GM18868 (cell line): ENCODE measurements at regions not wholly inside any gene's neighbourhood (a gene's known extent, or its start where the extent isn't known, plus 50 kb on each side); places are given as distances from the start of the nearest gene placed in this dataset.

Experiments
- ATAC-seq: cut with Tn5 transposase; IDR thresholded peaks from one replicate; pipeline ENCODE4 v1.9.1; 2021; ENCODE audit warnings: mild to moderate bottlenecking, moderate library complexity; ENCODE audit not compliant: unreplicated experiment

DNA sequence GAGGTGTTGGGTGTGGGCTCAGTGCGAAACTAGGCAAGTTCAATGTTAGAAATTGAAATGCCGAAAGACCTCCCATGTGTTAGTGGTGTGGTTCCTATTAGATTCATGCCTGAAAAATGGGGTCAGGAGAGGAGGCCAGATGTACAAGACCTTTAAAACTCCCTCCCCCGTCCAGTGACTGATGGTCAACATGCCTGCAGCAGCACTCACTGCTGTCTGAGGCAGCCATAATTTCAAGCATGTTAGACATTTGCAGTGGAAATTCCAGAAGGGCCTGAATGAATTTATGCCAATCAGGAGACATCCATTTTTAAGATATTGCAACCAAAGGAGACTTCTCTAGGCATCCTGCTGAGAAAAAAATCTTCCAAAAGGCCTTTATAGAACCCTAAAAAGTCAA, 426.9 kb upstream of the NBEA start:
- no peak for ATAC-seq

DNA sequence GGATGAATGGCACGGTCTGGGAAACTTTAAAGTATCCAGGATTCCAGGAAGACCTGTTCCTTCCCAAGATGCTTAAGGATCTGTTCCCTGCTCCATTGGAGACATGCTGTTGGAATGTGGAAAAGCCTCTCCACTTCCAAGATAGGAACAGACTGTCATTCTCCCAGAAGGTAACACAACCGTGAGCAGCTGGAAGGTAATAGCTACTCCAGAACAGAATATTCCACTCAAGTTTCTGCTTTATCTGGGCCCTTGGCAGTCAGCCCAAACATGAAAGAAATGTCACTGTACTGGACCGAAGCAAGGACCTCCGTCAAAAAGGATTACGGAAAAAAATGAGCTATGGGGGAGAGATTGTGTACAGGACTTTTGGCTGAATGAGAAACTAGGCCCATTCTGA, 420.9 kb upstream of the NBEA start:
- ATAC-seq, result no peak

DNA sequence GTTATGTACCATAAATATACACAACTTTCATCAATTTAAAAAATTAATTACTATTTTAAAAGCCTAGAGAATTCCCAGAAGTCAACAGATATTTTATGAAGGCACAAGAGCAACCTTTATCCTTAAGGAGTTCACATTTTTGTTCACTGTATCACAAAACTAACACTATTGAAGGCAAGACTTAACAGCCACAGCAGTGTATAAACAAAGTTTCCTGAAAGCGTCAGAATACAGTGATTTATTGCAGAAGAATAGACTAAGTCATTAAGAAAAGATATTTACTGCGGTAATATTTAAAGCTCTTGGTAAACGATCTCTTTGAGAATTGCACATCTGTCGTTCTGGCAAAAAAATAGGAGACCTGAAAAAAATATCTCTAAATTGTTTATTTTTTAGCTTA, 419.3 kb upstream of the NBEA start:
- ATAC-seq, result no peak

DNA sequence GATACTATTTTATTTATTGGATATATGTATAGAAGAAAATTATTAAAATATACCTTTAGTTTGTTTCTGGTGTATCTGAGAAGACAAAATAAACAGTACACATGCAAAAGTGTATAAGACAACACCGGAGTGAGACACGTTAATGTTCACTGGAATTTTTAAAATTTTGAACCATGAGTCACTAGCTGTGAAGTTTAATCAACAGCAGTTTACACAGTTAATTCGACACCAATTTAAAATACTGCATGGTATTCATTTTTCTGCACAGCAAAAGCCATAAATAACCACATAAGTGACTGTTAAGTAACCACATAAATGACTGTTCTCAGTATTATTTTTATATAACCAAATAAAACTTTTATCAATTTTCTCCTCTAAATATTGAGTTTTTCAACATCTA, 418.7 kb upstream of the NBEA start:
- ATAC-seq, result no peak

DNA sequence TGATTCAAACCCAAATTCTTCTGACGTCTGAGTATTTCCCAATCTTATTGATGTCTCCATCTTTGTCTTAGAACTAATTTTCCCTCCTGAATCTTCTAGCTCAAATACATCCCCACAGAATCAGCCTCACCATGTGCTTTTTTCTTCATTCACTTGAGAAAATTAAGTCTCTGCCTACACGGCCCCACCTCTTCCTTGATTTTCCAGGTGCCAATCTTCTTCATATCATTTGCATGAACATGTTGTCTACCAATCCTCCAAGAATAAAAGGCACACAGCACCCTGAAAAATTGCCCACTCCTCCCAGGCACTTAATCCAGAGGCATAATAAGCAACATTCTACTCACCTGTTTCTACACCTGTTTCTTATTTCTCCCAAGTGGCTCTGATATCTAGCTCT, 408.1 kb upstream of the NBEA start:
- no peak for ATAC-seq

DNA sequence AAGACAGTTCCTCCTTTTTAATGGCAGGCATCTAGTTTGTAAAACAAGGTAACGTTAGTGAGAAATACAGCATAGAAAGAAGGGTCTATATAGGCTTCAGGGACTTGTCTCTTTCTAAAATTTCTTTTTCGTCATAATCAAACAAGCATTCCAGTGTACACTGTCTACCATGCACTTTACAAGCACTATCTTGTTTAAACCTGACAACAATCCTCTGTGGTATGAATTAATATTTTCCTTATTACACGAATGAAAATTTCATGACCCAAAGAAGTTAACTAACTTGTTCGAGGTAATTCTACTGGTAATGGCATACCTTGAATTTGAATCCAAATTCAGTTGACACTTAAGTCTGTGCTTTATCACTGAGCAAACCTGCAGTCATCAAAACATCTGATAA, 399.7 kb upstream of the NBEA start:
- ATAC-seq, result no peak

DNA sequence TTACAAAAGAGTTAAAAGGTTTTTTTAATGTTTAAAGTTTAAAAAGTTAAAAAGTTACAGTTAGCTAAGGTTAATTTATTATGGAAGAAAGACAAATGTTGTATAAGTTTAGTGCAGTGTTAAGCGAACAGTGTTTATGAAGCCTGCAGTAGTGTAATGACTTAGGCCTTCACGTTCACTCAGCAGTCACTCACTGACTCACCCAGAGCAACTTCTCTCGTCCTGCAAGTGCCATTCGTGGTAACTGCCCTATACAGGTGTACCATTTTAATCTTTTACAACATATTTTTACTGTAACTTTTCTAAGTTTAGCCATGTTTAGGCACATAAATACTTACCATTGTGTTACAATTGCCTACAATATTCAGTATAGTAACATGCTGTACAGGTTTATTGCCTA, 398.2 kb upstream of the NBEA start:
- no peak for ATAC-seq

DNA sequence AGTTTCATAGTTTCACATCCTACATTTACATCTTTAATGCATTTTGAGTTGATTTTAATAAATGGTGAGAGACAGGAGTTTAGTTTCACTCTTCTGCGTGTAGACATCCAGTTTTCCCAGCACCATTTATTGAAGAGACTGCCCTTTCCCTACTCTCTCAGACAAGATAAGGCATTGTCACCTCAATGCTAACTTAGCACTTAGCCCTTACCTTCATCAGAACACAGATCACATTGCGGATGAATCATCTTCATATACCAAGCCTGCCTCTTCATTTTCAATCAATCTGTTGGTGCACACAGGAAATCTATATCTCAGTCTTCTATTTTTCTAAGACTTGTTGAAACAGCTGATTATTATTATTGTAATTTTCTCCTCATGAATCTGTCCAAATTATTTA, 396.6 kb upstream of the NBEA start:
- no peak for ATAC-seq

DNA sequence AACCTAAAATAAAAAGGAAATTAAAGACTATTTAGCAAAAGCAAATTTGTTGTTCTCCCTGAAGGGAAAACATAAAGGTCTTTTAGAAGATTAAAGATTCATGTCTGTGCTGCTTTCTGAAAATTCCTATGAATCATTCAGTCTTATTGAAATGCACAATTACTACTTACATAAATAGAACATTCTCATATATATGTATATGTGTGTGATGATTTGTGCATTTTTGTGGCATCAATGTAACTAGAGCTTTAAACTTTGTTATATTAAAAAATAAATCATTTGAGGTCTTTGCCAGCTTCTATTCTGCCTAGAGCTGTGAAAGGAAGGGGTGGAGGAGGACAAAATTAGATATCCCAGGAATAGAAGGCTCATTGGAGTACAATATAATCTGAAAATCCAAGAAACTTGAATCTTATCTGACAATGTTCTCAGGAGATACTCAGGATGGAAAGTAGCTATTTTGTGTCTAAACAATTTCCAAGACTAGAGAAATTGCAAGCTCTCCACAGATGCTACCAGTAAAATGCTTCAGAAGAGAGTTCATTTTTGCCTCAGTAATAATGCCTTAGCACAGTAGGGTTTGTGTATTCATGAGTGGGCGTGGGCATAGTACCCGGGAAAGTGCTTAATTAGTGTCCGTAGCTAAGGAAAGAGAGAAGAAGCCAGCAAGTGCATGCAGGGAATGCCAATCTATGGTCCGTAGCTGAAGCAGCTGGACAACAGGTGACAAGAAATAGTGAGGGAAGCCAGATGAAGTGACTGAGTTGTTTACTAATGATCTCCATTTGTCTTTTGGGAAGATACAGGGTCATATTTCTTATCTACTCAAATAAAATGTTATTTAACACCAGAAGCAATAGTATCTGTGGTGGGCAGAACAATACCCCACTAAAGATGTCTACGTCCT, 395.5 kb upstream of the NBEA start:
- ATAC-seq, result no peak

DNA sequence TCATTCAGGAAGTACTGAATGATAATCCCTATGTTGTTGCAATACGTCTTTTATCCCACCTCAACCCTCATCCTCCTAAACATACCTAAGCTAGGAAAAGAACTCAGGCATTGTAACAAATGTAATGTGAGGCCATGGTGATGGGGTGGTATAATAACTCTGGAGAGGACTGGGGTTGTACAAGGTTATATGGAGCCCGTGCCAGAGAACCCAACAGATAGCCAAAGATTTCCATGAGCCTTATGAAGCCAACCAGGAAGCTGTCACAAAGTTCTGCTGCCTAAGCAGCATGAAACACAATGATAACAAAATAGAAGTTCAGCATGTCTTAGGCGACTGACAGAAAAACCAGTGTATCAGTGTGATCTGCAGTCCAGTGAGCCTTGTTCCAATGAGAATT, 394.1 kb upstream of the NBEA start:
- ATAC-seq, result no peak

DNA sequence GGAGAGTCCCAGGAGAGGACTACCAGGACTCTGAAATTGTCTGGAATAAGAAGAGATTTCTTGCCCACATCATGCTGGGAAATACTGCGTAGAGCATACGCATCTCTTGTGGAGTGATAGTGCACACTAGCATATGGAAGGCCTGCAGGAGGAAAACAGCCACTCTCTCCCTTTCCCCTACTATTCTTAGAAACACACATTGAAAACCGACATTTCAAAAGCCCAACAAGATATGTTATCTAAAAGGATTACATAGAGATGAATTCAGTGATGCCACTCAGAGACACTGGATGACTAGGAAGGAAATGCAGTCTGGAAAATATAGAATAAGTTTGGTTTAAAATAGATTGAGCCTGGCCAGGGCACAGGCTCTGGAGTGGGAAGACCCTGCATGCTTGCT, 388.7 kb upstream of the NBEA start:
- no peak for ATAC-seq

DNA sequence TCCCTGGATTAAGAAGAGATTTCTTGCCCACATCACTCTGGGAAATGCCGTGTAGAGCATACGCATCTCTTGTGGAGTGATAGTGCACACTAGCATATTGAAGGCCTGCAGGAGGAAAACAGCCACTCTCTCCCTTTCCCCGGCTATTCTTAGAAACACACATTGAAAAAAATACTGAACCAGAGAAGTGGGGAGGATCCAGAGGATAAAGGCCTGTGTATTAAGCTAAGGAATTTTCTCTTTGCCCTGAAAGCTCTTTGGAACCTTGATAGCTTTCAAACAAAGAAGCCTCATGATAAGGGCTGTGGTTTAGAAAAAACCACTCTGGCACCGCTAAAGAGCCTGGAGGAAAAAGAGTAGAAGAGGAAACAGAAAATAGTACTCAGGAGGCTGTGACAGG, 386.1 kb upstream of the NBEA start:
- no peak for ATAC-seq

DNA sequence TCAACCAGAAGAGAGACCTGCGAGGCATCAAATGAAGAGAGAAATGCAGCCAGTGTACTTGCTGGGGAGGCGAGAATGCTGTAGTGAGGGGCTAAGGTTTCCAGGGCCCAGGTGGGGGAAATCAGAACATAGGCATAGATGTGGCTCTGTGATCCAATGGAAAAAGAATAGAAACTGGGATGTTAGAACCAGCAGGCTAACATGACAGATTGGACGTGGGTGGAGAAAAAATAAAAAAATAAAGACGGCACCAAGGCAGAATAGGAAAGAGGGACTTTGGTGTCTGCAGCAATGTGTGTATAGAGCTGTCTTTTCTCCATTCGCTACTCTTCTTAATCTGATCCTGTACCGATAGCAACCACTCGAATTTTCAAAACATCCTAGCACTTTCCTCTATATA, 381.0 kb upstream of the NBEA start:
- no peak for ATAC-seq

DNA sequence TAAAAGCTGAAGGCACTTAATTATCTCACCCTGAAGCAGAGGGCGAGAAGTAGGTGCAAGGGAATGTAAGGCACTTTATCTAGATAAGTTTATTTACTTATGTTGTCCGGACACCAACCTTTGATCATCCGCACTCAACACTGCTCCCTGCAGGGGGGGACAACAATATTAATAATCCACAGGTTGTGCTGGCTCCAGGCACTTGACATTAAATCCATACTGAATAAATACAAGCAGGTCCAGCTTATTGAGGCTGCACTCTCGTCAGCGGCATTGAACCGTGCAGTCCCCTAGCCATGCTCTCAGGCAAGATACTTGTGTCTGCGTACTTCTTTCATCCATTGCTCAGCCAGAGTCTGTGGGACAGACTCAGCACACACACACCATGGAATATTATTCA, 374.5 kb upstream of the NBEA start:
- ATAC-seq, result no peak

DNA sequence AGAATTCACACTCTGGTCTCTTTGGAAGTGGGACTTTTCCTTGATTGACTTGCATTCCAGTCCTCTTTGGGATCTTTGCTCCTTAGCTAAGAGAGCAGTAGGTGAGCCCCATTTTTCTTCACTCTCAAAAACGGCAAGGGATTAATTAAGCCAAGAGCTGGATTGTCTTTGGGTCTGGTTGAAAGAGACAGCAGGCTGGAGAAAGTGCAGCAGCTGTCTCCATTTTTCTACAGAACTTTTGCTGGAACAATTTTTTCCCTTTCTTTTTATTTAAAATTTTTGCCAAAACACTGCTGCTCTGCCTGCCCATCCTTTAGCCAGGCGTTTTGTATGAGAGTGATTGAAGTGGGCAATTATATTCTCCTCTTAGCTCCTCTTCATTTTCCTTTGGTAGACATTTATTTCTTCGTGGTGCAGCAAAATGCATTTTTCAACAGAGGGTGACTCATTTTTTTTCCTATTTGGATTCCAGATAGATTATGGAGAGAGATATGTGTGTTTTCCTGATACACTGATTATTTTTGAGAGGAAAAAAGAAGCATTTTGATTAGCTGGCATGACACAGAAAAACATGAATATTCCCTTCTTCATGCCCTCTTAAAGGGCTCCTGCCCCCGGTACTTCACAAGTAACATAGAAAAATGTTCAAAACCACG, 371.2 kb upstream of the NBEA start:
- ATAC-seq, result no peak

DNA sequence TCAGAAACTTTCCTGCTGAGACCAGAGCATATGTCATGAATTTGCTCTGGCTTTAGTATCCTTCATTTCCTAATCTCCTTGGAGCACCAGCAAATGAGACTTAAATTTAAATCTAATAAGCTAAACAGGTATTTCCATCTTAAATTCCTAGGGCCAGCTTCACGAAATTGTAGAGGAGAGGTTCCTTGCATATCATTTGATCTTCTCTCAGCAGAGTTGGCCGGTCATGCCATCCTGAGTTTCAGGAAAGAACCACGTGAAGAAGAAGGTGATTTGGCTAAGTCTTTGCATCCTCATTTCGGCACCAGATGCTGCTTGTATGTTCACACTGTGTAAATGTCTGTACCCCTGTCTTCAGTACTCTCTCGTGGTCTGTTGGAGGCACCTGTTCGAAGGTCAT, 370.4 kb upstream of the NBEA start:
- ATAC-seq, result no peak

DNA sequence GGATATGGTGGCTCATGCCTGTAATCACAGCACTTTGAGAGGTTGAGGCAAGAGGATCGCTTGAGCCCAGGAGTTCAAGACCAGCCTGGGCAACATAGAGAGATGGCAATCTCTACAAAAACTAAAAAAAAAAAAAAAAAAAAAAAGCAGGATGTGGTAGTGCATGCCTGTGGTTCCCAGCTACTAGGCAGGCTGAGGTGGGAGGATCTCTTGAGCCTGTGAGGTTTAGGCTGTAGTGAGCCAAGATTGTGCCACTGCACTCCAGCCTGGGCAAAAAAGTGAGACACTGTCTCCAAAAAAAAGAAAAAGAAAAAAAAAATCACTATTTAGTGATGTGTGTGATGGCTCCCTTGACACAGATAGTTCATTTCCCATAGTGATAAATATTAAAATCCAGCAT, 365.0 kb upstream of the NBEA start:
- ATAC-seq, result no peak

DNA sequence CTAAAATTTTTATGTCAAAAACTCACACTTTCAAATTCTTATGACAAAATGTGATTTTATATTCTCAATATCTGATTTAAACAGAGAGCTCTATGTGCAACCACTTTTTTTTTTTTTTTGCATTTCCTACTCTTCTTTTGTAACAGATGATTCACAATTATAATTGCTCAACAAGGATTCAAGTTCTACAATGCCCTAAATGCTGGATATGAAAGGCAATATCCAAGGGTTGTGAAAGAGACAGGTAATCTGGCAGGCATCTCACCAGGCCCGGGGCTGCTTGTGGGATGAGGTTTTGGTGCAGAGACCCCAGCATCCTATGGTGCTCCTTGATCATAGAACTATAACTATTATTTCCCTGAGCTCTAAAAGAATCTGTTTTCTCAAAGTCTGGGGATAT, 363.6 kb upstream of the NBEA start:
- no peak for ATAC-seq

DNA sequence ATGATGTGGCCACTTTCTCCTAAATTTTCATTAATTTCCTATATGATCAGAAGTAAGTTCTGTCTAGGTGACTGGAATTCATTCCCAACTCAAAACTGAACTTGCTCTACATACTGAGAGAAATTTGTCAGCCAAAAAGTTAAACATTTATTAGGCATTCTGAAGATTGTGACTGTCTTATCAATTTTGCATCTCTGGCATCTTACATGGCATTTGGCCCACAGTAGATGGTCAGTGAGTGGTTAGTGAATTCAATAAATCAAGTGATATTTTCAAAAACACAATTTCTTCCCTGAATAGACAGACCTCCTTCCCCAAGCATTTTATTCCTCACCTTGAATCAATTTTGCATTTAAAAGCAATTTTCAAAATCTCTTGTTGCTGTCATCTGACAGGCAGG, 363.2 kb upstream of the NBEA start:
- no peak for ATAC-seq

DNA sequence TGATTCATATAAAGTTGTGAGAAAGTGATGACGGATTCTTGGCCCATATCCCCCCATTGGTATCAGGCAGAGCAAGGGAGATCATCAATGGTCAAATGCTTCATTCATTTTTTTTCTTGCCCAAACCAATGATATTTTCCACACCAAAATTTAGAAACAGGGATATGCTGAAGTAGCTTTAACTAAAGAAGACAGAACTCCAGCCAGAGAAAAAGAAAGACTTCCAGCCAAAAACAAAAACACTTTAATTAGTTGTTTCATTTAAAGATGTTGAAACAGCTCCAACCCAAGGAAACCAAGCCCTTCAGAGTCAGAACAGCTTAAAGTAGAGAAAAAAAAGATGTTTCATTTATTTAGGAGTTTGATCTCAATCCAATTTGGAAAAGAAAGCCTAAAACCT, 358.9 kb upstream of the NBEA start:
- ATAC-seq, result no peak

DNA sequence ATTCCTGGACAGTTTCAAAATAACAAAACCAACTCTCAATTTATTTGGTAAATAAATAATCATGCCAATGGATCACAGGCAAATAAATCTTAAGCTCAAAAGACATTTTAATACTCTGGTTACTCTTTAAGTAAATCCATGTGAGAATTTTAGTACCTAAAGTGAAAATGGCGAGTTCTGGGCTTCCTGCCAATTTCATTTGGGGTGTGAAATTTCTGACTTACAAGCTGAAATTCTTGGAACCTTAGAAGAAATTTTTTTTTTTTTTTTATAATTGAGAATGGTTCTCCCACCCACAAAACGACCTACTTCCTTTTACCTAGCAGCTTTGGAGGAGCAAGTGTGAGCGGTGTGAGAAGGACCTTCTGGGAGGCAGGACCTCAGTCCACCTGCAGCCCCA, 354.5 kb upstream of the NBEA start:
- ATAC-seq, result no peak

DNA sequence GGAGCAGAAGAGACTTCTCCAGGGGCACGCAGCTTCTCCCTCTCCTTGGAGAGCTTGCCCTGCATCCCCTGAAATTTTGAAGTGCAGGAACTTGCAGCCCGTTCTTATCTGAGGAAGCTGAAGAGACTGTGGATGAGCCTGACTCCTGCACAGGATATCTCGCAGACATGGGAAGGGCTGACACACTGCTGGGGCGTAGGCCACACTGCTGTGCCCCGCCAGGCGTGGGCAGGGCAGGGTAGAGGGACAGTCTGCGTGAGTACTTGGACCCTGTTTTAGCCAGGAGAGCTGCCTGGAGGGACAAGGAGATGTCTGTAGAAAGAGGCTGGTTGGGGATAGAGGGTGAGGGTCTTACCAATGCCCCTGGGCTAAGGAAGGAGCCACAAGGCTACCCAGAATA, 353.7 kb upstream of the NBEA start:
- ATAC-seq, result no peak

DNA sequence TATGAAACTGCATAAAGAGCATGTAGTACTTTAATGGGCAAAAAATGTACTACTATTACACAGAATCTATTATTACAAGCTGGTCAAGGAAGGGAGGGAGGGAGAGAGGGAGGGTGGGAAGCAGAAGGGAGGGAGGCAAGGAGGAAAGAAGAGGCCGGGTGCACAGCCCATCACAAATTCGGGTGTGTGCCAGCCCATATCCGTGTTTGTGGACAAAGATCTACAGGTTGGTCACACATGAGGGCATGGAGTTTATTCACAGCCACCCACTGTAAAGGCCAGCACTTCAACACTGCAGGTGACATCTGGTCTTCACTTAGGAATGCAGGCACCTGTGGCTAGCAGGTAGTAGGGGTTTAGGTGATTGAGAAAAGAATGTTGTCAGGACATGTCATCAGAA, 352.5 kb upstream of the NBEA start:
- no peak for ATAC-seq
